Occipital lobe (tissue), 1 donor: ENCODE measurements at regions not wholly inside any gene's neighbourhood (a gene's known extent, or its start where the extent isn't known, plus 50 kb on each side); places are given as distances from the start of the nearest gene placed in this dataset.
"Not testable (repeated sequence)": the region's sequence is repeated elsewhere in the genome, so short reads cannot be mapped to it uniquely, and the experiment has no call there.

Source experiments
- DNase-seq: peaks from one replicate; lab custom pipeline; 2025; lab: John Stamatoyannopoulos, UW

- no peak for DNase-seq
Measured at GRCh38 chr6:140779991-140780596, 1352.6 kb upstream of the GJE1 start.

GRCh38 chr6:140779341-140779740 is 1353.4 kb upstream of the GJE1 start:
- no peak for DNase-seq

GRCh38 chr6:140777780-140778179 is 1354.9 kb upstream of the GJE1 start:
- DNase-seq: no peak

DNA sequence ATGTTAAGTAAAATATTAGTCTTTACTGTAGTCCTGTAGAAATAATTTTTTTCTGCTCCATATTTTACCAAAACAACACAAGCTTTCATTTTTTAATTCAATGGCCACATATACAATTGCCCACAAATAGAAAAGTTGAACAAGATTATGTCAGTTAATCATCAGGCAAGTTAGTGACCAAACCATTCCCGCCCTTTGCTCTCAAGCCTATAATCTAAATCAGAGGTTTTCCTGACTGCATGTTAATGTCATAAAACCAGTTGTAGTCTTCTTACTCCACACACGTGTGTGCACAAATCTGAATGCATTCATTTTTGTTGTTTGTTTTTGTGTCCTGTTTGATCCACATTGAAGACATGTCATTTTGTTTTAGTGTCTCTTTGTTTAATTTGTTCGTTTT is 1357.7 kb upstream of the GJE1 start:
- DNase-seq: no peak

GRCh38 chr6:140774080-140774505 is 1358.6 kb upstream of the GJE1 start:
- no peak for DNase-seq

GRCh38 chr6:140773276-140773675 is 1359.4 kb upstream of the GJE1 start:
- DNase-seq: no peak

- DNase-seq: no peak
Measured at GRCh38 chr6:140772576-140772975, 1360.1 kb upstream of the GJE1 start.

DNA sequence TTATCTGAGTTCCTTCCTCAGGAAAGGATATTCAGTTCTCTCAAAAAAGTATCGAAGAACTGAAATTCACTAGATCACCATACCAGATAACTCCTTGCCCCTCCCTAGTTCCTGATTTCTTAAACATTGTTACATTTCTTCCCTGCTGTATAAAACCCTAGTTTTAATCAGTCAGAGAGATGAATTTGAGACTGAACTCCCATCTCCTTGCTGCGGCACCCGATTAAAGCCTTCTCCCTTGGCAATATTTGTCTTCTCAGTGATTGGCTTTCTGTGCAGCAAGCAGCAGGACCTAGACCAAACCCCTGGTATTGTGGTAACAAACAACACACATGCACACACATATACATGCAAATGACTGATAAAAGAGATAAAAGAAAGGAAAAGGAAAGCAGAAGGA is 1364.6 kb upstream of the GJE1 start:
- no peak for DNase-seq

- DNase-seq: no peak
Measured at GRCh38 chr6:140766999-140767398, 1365.7 kb upstream of the GJE1 start.

GRCh38 chr6:140758169-140758877 is 1374.4 kb upstream of the GJE1 start:
- no peak for DNase-seq

DNA sequence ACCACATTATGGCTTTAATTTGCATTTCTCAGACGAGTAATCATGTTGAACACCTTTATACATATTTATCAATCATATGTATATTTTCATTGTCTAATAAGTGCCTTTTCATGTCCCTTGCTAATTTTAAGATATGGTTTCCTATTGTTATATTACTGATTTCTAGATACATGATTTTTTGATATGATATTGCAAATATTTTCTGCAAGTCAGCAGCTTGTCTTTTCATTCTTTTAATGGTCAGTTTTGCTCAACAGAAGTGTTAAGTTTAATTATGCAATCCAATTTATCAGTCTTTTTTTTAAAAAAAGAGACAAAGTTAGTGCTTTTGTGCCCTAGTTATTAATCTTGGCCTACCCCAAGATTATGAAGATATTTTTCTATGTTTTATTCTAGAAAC is 1377.8 kb upstream of the CITED2 start:
- no peak for DNase-seq

DNA sequence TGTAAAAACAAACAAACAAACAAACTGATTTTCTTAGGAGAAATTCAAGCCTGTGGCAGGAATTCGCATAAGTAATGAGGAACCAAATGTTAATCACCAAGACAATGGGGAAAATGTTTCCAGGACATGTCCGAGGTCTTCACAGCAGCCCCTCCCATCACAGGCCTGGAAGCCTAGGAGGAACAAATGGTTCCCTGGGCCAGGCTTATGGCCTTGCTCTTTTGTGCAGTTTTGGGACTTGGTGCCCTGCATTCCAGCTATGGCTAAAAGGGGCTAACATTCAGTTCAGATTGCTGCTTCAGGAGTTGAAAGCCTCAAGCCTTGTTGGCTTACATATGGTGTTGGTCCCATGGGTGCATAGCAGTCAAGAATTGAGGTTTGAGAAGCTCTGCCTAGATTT is 1372.7 kb upstream of the CITED2 start:
- DNase-seq: no peak

DNA sequence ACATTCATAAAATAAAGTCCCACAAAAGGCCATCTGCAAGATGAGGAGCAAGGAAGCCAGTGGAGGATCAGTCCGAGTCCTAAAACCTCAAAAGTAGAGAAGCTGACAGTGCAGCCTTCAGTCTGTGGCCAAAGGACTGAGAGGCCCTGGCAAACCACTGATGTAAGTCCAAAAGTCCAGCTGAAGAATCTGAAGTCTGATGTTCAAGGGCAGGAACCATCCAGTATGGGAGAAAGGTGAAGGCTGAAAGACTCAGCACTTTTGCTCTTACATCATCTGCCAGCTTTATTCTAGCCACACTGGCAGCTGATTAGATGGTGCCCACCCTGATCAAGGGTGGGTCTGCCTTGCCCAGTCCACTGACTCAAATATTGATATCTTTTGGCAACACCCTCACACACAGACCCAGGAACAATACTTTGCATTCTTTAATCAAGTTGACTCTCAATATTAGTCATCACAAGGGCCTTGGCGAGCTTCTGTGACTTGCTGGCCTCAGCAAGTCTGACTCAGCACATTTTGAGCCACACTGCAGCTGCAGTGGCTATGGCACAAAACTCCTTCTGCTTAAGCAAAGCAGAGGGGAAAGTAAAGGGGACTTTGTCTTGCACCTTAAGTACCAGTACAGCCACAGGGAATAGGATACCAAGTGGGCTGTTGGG is 1370.3 kb upstream of the CITED2 start:
- no peak for DNase-seq

DNA sequence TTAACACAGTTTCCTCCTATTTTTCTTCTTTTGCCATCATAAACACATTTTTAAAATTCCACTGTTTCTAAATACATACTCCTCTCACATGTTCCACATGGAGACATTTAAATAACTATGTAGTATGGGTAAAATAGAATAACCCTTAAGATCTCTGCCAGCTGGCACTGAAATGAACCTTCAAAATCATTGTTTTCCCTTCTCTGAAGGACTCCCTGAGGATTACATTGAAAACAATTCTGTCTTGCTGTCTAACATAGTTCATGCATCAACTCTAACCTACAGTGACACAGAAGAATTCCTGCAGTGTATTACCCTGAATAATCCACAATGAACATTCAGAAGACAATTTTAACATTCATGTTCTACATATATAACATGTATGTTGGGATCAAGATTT is 1361.8 kb upstream of the CITED2 start:
- no peak for DNase-seq

DNA sequence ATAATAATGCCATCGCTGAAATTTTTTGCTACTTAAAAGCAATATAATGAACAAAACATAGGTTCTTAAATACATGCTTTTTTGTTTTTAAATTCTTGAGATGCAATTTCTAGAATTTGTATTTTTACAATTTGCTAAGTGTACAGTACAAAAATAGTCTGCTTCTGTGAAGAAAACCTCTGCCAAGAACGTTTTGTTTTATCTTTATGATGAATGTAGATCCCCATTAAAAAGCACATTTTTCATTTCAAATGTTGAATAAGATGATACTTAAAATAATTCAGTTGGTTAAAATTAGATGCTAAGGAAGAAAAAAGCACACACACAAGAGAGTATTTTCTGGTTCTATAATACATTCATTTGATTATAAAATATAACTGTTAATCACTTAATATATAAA is 1358.5 kb upstream of the CITED2 start:
- no peak for DNase-seq

DNA sequence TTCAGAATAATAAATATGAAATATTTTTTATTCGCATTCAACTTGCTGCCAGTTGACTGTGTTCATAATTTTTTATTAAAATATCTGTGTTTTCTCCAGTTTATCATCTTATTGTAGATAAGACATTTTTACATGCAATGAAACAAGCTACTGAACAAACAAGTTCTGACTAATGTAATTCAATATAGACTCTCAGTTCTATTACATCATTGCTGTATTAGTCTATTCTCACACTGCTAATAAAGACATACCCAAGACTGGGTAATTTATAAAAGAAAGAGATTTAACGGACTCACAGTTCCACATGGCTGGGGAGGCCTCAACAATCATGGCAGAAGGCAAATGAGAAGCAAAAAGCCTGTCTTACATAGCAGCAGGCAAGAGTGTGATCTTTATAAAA is 1357.7 kb upstream of the CITED2 start:
- no peak for DNase-seq

GRCh38 chr6:140731741-140732140 is 1357.3 kb upstream of the CITED2 start:
- DNase-seq: no peak

DNA sequence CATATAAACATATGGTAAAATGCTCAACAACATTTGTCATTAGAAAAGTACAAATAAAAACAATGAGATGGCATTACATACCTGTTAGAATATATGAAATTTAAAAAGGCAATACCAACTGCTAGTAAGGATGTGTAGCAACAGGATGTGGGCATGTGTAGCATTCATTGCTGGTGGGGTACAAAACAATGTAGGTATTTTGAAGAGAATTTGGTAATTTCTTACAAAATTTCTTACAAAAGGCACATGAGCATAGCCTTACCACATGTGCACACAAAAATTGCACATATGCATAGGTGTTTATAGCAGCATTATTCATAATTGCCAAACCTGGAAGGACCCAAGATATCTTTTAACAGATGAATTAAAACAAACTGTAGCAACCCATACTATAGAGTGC is 1355.1 kb upstream of the CITED2 start:
- no peak for DNase-seq

DNA sequence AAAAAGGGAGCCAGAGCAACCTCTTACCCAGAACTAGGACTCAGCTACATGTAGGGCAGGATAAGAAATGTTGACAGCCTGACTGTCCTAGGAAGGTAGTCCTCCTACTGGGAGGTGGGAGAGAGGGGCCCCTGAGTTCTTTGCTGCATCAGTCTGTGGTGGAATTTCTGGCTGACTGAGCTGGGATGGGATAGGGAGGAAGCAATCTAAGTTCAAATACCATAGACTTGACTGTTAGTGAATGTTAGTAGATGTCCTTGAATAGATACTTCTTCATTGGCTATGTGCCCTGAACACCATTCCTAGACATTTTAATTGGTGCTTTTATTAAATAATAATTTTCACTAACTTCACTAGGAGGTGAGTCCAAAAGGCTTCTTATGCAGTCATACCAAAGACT is 1343.6 kb upstream of the CITED2 start:
- DNase-seq: no peak

DNA sequence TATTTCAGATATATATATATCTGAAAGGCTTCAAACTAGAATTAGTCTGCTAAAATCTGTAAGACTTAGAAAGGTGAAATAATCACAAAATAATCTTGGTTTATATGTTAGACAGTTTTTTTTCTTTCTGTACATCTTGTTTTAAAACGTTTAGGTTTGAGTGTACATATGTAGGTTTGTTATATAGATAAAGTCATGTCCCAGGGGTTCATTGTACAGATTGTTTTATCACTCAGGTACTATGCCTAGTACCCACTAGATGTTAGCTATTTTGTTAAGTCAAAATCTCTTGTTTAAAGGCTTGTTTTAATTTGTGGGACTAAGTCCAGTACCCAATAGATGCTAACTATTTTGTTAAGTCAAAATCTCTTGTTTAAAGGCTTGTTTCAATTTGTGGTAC is 1339.0 kb upstream of the CITED2 start:
- DNase-seq: no peak

DNA sequence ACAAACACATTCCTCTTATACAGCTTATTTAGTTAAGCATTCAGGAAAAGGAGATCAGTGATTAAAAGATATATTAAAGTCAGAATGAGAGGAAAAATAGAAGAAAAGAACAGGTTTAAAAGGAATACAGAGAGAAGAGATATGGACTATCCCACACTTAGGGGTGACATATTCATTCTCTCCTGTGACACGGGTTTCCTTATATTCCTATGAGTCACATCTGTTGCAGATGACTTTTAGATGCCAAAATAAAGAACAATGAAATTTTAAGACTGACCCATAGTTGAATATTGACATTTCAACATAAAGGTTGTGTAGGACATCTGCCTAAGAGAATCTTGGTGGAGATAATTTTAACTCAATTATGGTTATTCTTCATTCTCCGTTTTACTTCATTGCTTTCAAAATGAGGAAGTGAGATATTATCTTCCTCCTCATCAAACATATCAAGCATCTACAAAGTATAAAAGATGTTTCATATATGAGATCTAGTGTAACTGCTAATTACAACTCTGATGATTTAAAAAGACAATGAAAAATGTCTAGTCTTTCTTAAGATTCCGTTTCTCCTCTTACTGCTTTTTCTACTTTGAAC is 1336.7 kb upstream of the CITED2 start:
- DNase-seq: no peak

- no peak for DNase-seq
Measured at GRCh38 chr6:140708441-140708840, 1334.0 kb upstream of the CITED2 start.

GRCh38 chr6:140704008-140704407 is 1329.6 kb upstream of the CITED2 start:
- DNase-seq: not testable (repeated sequence)
